Hepatocyte (in vitro differentiated cells): ENCODE measurements at regions not wholly inside any gene's neighbourhood (a gene's known extent, or its start where the extent isn't known, plus 50 kb on each side); places are given as distances from the start of the nearest gene placed in this dataset.

Experiments used
- DNase-seq: peaks from one replicate; pipeline ENCODE4 v3.0.0-alpha.2; 2016; ENCODE audit warnings: low spot score
- H2AFZ ChIP-seq: fragments of 200-600 bp; sonication (generic); 2 replicates; pipeline ENCODE4 v1.6.0; 2016; ENCODE audit warnings: antibody characterized with exemption, mild to moderate bottlenecking
- H3K27ac ChIP-seq: fragments of 200-600 bp; sonication (generic); 2 replicates; pipeline ENCODE4 v1.5.1; 2016; ENCODE audit warnings: mild to moderate bottlenecking
- H3K27me3 ChIP-seq: fragments of 200-600 bp; sonication (generic); 2 replicates; pipeline ENCODE4 v1.6.1; 2016
- H3K36me3 ChIP-seq: fragments of 200-600 bp; sonication (generic); replicated peaks from 2 replicates; pipeline ENCODE4 v1.5.1; 2016; ENCODE audit warnings: low read depth; ENCODE audit not compliant: insufficient read depth
- H3K4me1 ChIP-seq: fragments of 200-600 bp; sonication (generic); 2 replicates; pipeline ENCODE4 v1.5.1; 2016; ENCODE audit warnings: mild to moderate bottlenecking, moderate library complexity; ENCODE audit not compliant: insufficient read depth
- H3K4me2 ChIP-seq: fragments of 200-600 bp; sonication (generic); 2 replicates; pipeline ENCODE4 v1.6.0; 2016
- H3K4me3 ChIP-seq: fragments of 200-600 bp; sonication (generic); 2 replicates; pipeline ENCODE4 v1.5.1; 2016; ENCODE audit warnings: mild to moderate bottlenecking
- H3K79me2 ChIP-seq: fragments of 200-600 bp; sonication (generic); 2 replicates; pipeline ENCODE4 v1.6.0; 2017; ENCODE audit warnings: mild to moderate bottlenecking
- H3K9me2 ChIP-seq: fragments of 200-600 bp; sonication (generic); replicated peaks from 2 replicates; pipeline ENCODE4 v1.6.0; 2017; ENCODE audit warnings: mild to moderate bottlenecking; ENCODE audit not compliant: insufficient read depth
- H3K9me3 ChIP-seq: fragments of 200-600 bp; sonication (generic); 2 replicates; pipeline ENCODE4 v1.5.1; 2016; ENCODE audit warnings: low read depth, mild to moderate bottlenecking
- H4K20me1 ChIP-seq: fragments of 200-600 bp; sonication (generic); 2 replicates; pipeline ENCODE4 v1.6.0; 2016; ENCODE audit warnings: mild to moderate bottlenecking; ENCODE audit not compliant: insufficient read depth, poor library complexity, severe bottlenecking
- CTCF ChIP-seq: fragments of 200-600 bp; sonication (generic); IDR thresholded peaks from 2 replicates; pipeline ENCODE4 v1.5.1; 2016; ENCODE audit warnings: antibody characterized with exemption, mild to moderate bottlenecking; ENCODE audit not compliant: poor library complexity
- EZH2 ChIP-seq: fragments of 200-600 bp; sonication (generic); IDR thresholded peaks from 2 replicates; pipeline ENCODE4 v1.6.1; 2016; ENCODE audit warnings: antibody characterized with exemption, mild to moderate bottlenecking, borderline replicate concordance
- EZH2phosphoT487 ChIP-seq: fragments of 200-600 bp; sonication (generic); IDR thresholded peaks from one replicate; pipeline ENCODE4 v1.6.1; 2018; ENCODE audit warnings: antibody characterized with exemption, mild to moderate bottlenecking, low read depth, moderate library complexity; ENCODE audit not compliant: unreplicated experiment, severe bottlenecking
- WGBS: methylation state at CpG from one replicate; pipeline ENCODE4 v1.1.6; 2016; ENCODE audit warnings: low lambda C conversion rate; ENCODE audit errors: missing lambda C conversion rate; 5-methylcytosine and 5-hydroxymethylcytosine counted together

DNA sequence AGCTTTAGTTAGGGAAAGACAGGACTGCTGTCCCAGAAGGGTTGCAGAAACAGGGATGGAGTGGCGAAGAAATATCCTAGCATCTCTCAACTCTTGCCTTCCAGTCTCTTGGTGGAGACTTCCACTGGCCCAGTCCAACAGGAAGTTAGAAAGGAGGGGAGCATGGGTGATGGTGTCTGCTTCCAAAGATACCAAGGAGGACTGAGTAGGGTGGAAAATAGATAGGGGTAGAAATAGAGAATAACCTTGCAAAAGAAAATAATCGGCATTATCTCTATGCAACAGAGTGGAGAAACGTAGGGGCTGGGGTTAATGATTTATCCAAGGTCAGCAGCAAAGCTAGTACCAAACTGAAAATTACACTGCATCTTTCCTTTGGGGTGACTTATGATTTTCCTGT lies 242.3 kb downstream of the PSAT1 start:
- Histone ChIP-seq H3K4me1 (peaks cover 14% of the 10 kb centered on the region), H2AFZ (no peak overlapping the region), H3K36me3 (no peaks in the 10 kb centered on the region), H3K4me2 (no peak overlapping the region), H3K27me3 (no peaks in the 10 kb centered on the region), H3K79me2 (no peaks in the 10 kb centered on the region), H3K9me3 (no peaks in the 10 kb centered on the region), H3K9me2 (no peaks in the 10 kb centered on the region), H3K4me3 (no peak overlapping the region), H4K20me1 (no peaks in the 10 kb centered on the region), H3K27ac (no peak overlapping the region)
- 82% methylated on average over 3 of the region's 3 CpGs for WGBS
- DNase-seq = no peak
- TF ChIP-seq CTCF (no peak), EZH2 (no peak), EZH2phosphoT487 (no peak)

- no peak for TF ChIP-seq EZH2phosphoT487
- no peak for TF ChIP-seq EZH2
- no peak for TF ChIP-seq CTCF
- DNase-seq = no peak
These were observed 243.0 kb downstream of the PSAT1 start for GRCh38 chr9:78539904-78540303.

DNA sequence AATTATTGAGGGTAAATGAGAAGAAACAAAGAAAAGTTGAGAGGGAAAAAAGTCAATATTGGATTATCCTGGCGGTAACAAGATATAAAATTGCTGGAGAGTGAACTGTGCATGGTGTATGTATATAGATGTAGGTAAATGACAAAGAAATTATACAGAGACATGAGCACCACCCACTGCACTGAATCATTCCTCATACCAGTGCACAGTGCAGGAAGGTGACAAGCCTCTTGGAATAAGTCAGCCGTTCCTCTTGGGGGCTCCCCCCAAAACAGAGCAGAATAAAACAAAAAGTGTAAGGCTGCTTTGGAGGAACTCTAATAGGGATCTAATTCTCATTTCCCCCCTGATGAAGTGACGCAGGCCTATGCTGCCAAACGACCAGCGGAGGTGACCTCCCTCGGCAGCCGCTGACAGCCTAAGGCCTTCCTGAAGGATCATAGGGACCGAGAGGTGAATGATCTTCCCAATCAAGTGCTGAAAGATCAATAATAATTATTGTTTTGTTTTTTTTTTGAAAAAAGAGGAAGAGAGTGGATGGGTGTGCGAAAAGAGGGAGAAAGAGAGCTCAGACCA lies 245.0 kb downstream of the PSAT1 start:
- H3K9me2 ChIP-seq = no peaks in the 10 kb centered on the region
- H3K9me3 ChIP-seq = no peaks in the 10 kb centered on the region
- no peak for DNase-seq
- no peak overlapping the region for H3K27ac ChIP-seq
- H2AFZ ChIP-seq = no peak overlapping the region
- TF ChIP-seq CTCF (no peak), EZH2 (no peak), EZH2phosphoT487 (no peak)
- H3K4me1 ChIP-seq = peaks cover 16% of the 10 kb centered on the region
- no peaks in the 10 kb centered on the region for H3K36me3 ChIP-seq
- no peak overlapping the region for H3K4me2 ChIP-seq
- no peaks in the 10 kb centered on the region for H4K20me1 ChIP-seq
- 84% methylated on average over 9 of the region's 9 CpGs for WGBS
- H3K27me3 ChIP-seq = no peaks in the 10 kb centered on the region
- H3K79me2 ChIP-seq = no peaks in the 10 kb centered on the region
- H3K4me3 ChIP-seq = no peak overlapping the region

More at GRCh38 chr9:78539904-78540303, 243.0 kb downstream of the PSAT1 start:
- Histone ChIP-seq H2AFZ (no peak overlapping the region), H3K36me3 (no peaks in the 10 kb centered on the region), H3K79me2 (no peaks in the 10 kb centered on the region), H3K27me3 (no peaks in the 10 kb centered on the region), H3K9me2 (no peaks in the 10 kb centered on the region), H3K4me2 (no peak overlapping the region), H3K4me3 (no peak overlapping the region), H3K9me3 (no peaks in the 10 kb centered on the region), H3K27ac (no peak overlapping the region), H4K20me1 (no peaks in the 10 kb centered on the region), H3K4me1 (peaks cover 16% of the 10 kb centered on the region)
- WGBS = 29% methylated on average over 2 of the region's 2 CpGs
